HG02759 (cell line): ENCODE measurements at regions not wholly inside any gene's neighbourhood (a gene's known extent, or its start where the extent isn't known, plus 50 kb on each side); places are given as distances from the start of the nearest gene placed in this dataset.
A peak's percentile ranks its signal among the peaks of the same experiment; 100 is the strongest.

Source experiments
- ATAC-seq: cut with Tn5 transposase; IDR thresholded peaks from one replicate; pipeline ENCODE4 v1.9.1; 2021; ENCODE audit warnings: mild to moderate bottlenecking, moderate library complexity; ENCODE audit not compliant: unreplicated experiment

DNA sequence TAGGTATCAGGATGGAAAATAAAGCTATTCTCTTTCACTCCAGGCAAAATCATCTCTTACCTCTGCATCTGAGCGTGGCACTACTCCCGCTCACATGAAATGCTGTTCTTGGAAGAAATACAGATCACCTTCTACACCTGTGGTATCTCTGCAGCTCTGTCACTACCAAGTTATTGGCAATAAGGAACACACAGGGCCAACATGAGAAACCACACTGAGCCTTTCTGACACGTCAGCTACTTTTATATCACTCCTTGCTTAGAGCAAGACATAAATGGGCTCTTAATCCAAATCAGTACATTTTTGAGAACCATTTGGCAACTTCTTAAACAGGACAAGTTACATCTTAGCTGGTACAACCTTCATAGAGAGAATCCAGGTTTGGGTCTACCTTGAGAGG is 101.8 kb upstream of the GUCY1A1 start:
- ATAC-seq, result no peak

DNA sequence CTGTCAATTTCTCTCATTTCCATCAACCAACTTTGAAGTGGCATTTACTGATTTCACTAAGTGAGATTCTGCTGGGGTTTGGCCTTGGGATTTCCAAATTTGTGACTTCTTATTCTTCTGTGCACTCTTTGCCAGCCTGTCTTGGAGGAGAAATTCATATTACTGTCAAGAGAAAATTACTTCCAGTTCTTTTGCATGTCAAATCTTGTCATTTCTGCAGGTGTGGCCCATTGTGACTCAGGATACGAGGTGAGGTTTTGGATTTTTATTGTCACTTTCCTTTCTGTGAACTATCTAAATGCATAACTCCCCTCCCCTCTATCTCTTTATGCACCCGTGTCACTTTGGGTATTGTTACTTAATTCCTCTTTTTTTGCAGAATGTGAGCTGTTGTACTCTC is 102.6 kb upstream of the GUCY1A1 start:
- no peak for ATAC-seq

DNA sequence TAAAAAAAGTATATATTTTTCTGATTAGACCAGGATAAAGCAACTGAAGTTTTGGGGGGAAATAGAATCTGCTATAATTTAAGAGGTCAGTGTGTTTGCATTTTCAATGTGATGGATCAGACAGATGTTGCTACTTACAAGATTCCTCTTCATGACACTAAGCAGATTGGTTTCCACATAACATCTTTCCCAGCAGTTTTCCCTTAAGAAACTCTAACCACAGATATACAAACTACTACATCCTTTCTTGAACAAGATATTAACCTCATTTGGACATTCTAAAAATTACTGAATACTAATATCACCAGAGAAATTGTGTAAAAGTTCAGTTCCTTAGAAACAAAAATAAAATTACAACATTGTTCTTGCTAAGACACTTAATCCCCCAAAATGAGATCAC is 106.7 kb upstream of the GUCY1A1 start:
- no peak for ATAC-seq

DNA sequence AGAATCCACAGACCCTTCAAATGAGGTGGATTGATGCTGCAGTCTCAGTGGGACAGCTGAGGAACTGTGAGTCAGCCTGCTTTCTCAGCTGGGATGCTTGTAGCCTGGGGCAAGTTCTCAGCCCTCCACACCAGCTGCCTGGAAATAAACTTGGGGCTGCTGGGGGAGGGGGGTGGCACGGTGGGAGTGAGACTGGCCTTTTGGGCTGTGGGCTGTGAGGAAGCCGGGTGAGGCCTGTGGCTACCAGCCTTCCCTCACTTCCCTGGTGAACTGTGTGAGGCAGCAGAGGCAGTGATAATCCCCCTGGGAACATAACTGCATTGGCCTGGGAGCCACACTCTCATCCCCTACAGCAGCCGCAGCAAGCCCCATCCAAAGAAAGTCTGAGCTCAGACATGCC is 114.5 kb upstream of the GUCY1A1 start:
- ATAC-seq, result no peak

DNA sequence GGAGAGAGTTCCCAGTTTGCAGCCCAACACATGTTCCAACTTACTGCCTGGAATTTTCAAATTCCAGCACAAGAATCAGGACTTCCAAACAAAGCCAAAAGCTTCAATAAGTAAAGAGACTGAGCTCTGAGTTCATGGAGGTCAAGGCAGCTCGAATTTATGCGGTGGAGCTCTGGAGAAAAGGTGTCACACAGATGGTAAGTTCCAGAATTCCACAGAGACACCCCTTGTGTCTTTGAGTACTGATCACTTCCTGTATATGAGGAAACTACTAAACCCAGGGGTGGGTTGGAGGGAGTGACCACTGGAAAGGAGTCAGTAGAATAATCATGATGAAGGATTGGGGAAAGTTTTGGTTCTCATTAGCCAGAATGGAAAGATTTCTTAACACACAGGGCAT is 118.5 kb upstream of the GUCY1A1 start:
- no peak for ATAC-seq

DNA sequence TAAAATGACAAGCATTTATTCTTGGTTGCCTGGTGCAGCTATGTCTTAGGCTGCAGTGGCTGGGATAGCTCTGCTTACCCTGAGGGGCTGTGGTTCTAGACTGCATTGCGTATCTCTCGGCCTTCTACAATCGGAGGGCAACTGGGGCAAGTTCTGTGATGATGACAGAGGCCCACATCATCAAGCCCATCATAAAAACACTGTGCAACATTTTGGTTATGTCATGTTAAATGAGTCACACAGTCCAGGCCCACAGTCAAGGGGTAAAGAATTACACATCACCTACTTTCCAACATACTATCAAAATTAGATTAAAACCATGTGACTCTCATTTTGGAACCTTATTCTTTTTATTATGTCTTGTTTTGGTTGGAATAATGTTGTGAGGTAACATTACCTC is 120.2 kb upstream of the GUCY1A1 start:
- ATAC-seq, result no peak

DNA sequence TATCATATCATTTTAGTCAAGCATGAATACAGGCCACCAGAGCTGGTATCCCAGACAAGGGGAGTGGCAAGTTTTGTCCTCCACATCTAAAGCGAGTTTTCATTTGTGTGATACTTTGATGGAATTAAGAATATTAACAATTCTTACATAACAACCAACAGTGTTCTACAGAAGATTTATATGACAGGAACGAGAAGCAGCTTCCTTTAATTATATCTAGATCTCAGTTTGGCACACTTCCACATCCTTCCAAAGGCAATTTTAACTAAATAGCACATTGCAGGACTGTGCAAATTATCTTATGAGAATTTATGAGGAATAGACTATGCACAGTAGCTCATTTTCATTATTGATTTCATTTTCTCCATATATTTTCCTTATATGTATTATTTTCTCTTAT is 121.2 kb upstream of the GUCY1A1 start:
- no peak for ATAC-seq

DNA sequence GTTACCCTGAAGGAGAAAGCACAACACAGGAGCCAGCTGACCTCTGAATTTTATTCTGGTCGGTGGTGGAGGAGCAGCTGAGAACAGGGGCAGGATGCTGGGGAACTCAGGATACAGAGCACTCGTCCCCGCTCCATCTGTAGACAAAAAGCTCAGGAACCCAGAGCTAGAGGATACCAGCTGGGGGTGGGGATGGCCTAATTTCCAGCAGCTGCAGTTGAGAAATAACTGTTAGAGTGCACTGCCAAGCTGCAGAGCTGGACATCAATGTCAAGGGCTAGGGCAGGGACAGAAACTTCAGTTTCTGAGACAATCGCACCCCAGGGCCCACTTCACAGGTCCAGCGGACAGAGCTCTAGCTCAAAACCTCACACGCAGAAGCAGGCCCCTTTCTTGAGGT is 122.1 kb upstream of the GUCY1A1 start:
- ATAC-seq, result no peak

DNA sequence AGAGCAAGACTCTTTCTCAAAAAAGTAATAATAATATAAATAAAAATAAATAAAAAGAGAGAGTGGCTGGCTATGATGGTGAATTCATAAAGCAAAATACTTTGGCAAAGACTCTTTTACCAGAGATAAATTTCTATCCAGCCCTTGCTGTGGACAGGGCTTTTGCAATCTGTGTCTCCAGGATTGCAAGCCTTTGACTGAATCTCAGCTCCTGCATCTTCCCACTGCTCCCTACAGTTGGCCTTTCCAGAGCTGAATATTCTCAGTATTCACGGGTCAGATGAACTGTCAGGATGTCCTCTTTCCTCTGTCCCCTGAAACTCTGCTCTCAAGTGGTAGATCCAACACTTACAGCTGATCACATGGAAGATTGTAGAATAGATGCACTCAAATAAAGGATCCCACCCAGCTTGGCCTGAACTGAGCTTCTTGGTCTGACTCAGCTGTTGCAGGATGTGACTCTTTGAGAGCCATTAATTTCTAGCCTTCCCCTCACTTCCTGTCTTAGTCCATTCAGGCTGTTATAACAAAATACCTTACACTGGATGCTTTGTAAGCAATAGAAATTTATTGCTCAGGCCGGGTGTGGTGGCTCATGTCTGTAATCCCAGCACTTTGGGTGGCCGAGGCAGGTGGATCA is 123.4 kb upstream of the GUCY1A1 start:
- peak; percentile 63 for ATAC-seq

DNA sequence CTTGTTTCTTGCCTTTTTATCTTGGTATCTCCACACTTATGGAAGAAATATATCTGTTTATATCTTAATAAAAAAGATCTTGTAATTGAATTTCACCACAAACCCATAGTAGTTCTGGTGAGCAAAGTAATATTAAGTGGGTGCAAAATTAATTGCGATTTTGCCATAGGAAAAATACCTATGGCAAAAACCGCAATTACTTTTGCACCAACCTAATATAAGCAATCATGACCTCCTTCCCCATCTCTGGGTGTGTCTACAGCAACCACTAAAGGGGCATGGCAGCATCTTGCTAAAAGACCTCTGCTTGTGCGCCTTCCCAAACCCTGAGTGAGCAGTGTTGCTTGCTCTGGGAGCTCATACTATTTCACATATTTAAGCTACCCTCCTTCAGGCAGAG is 124.2 kb upstream of the GUCY1A1 start:
- ATAC-seq, result no peak

DNA sequence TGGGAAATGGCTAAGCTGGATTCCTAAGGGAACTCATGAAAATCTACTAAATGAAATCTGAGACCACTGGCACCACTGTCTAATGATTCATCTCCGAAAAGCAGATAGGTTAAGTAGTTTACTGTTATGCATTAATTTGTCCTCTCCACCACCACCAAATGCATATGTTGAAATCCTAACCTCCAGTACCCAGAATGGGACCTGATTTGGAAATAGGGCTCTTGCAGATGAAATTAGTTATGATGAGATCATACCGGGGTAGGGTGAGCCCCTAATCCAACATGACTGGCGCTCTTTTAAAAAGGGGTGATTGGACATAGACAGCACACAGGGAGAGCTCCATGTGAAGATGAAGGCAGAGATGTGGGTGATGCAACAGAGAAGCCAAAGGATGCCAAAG is 124.9 kb upstream of the GUCY1A1 start:
- no peak for ATAC-seq

DNA sequence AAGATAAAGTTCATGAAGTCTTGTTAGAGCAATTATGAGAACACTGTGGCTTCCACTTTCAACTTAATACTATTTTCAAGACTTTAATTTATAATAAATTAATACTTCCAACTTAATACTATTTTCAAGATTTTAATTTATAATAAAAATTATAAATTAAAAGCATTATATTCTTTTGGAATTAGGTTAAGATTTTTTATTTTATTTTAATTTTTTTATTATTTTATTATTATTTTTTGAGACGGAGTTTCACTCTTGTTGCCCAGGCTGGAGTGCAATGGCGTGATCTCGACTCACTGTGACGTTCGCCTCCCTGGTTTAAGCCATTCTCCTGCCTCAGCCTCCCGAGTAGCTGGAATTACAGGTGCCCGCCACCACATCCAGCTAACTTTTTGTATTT is 126.0 kb upstream of the GUCY1A1 start:
- no peak for ATAC-seq

DNA sequence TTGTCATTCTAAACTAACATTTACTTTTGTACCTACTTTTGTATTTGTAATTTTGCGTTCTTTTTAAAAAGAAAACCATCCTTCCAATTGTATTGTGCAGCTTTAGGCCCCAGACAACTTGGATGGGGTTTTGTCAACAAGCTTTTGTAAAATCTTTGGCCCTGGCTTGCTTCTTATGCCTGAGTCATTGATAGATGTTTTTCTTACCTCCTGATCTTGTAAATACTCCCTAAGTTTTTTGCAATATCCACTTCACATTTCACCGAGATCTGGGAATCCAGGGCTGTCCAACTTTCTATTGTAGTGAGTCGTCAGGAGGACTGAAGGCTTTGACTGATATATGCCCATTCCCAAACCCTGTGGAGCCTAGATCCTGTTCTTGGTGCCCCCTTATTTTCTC is 126.9 kb upstream of the GUCY1A1 start:
- no peak for ATAC-seq

DNA sequence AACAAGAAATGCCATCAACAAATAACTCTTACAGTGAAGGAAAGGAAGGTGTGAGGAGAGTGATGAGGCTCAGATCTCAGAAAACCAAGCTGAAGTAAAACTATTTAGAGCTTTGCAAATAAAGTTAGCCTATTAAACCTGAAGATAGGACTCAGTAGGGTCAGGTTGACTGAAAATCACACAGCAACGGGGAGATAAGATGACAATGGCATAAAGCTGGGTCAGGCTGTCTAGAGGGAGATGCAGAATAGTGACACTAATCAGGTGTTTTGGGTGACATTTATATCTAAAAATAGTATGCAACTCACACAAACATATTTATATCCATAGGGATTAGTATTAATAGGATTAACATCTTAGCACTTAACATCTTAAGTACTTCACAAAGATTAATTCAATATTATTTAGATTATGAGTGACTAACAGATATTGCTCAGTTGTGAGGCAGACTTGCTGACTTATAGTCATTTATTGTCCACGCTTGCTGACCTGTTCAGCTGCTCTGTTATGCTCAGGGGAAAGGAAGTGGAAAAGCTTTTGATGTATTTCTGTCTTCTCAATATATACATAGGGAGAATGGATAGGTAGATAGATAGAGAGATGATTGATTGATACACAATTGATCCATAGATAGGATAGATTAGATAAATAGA is 130.7 kb upstream of the GUCY1A1 start:
- no peak for ATAC-seq

DNA sequence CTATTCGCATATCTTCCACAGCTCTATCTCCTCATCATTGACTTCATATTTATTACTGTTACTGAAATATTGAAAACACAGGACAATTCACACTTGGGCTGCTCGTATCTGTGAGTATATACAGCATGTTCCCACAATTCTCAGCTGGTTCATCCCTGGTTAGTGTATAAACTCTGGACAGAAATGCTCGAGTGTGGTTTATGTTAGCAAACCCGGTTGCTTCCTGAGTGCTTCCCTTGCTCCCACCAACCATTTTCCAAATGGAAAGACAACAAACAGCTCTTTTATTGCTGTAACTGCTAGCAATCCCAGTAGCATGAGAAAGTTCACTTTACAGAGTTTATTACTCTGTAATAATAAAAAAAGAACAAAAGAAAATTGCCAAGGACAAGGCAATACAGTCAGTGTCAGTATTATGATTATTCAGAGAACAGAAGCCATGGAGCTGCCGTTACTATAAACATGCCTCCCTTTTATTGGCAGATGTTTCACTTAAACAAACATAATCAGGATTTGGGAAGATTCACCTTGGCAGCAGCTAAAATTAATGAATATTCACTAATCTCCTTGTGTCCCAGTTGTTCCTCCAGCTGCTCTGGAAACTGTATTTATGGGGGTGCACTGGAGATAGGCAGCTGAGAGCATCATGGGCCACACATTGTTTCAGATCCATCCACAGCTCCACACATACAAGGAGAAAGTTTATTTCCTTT is 134.1 kb upstream of the GUCY1A1 start:
- no peak for ATAC-seq

DNA sequence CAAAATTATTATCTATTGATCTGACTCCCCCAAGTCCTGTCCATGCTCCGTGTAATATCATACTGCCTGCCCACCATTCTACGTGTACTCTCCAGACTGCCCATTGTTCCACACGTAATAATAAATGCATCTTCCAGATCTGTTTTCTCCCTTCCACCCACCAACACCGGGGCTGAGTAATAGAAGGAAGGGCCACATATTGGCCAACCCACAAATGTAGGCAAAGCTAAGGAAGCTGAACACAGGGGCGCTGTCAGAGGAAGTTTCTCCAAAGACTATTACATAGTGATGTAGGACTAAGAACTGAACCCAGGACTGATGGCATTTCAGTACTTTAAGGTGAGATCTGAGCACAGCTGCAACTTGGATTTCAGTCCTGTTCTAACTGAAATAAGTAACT is 135.8 kb upstream of the GUCY1A1 start:
- ATAC-seq, result no peak

DNA sequence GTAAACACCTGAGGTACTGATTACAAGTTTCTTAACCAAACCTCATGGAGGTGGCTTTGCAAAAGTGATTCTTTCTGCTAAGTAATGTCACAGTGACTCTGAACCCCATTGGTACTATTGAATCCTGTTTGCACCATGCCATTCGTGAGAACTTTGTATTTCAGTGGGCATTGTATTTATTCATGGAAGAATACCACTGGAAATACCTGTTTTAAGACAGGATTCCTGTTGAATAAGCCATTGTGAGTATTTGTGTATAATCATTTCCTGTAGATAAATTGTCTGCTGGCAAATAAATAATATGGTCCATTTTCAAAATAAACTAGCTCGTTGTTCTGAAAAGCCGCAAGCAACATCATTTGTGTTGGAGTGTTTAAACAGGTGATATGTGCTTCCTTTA is 136.4 kb upstream of the GUCY1A1 start:
- no peak for ATAC-seq

DNA sequence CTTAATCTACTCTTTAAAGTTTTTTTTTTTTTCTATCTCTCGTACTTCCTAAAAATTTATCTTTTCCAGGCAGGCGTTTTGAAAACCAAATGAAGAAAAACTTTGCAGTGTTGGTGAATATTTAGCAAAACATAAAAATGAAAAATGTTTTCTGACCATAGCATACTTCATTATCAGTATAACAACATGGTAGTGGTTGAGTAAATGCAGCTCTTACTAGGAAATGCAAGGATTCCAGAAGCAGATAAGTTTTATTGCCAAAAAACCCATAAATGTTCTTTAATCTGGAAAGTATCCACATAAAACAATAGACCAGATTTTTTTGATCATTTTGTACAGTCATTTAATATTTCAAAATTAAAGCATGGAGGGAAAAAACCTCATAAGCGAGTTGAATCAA is 136.9 kb upstream of the GUCY1A1 start:
- no peak for ATAC-seq

DNA sequence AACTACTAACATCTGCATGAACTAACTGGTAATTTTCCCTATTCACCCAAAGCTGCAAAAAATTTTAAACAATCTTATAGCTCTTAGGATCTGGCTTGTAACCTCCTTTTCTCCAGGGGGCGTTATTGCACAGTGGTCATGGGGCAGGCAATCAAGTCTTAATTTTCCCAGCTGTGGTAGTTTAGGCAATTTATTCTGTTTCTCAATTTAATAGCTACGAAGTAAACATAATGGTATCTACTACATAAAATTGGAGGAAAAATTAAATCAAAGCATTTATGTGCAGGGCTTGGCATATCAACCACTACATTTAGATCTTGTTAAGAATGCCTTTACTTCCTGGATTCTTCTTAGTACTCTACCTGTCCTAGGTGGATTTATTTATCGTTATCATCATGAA is 137.4 kb upstream of the GUCY1A1 start:
- ATAC-seq, result no peak

DNA sequence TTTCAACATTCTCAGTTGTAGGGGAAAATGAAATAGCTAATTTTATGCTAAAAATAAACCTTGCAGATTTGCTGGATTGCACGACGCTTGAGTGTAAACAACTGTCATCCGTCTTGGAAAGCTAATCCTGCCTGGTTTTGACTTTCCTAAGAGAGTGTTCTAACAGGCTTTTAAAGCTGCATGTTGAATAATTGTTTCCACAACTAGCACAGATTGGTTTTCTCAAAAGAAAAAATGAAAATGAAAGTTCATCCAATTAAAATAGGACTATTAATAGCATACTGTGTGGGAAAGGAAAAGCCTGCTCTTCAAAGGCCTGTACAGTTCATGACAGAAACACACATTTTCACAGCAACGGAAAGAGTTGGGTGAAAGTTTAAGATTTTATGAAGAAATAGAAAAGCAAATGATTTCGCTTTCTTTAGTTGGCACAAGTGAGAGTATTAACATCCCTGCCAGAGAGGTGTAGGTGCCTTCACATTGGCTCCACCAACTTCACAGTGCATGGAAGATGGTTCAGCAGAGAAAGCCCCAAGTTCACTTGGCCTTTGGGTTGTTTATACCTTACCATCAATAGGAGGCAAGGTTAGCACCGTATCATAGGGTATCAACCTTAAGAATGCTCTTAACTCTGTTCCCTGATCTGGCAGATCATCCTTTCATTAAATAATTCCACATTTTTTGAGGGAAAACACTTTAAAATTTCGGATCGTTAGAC is 140.0 kb upstream of the GUCY1A1 start:
- no peak for ATAC-seq

DNA sequence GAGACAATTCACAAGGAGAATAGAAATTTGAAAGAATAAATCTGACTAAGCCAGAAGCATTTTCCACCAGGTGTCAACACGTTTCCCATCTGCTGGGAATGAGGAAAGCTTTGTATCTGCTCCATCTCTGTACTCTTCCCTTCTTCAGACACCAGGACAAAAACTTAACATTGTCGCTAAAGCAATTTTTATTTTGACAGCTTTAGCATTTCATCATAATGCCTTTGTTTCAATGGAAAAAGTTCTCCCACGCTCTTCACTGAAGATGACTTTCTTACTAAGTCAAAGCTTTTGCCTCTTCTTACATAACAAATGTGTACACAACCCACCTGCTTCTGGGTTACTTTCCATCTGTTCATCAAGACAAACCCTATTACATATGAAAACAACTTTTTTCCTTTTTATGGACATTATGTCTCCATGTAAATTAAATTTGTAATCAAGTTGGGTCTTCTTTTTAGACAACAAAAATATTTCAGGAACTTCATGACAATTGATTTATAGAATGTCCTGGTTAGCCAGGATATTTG is 141.7 kb upstream of the GUCY1A1 start:
- ATAC-seq, result no peak

DNA sequence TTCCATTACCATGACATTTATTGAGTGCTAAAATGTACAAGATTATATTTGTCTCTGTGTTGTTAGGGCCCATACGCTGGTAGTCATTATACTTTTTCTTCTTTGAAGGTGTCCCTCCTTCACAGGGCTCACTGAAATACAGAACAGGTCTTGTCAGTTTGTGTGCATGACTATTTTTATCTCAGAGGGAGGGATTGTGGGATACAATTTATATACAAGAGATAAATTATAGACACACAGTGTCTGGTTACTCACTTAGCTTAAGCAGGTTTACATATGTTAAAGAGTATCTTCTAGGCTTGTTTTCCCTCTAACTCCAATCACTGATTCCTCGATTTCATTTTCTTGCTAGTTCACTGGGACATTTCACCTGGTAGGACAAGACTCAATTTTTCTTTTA is 143.3 kb upstream of the GUCY1A1 start:
- no peak for ATAC-seq
